ENCODE measurements at regions not wholly inside any gene's neighbourhood (a gene's known extent, or its start where the extent isn't known, plus 50 kb on each side); places are given as distances from the start of the nearest gene placed in this dataset.

GRCh38 chr7:116439005-116439404, 60.5 kb upstream of the CAV2 start:
- TF ChIP-seq CTCF (tag by site-specific recombination; IDR thresholded peaks at IDR 0.05), result no peak
- no peak for TF ChIP-seq REPIN1 (tag by site-specific recombination; IDR thresholded peaks at IDR 0.05; ENCODE audit: low read depth)
- TF ChIP-seq, protein P1, sequence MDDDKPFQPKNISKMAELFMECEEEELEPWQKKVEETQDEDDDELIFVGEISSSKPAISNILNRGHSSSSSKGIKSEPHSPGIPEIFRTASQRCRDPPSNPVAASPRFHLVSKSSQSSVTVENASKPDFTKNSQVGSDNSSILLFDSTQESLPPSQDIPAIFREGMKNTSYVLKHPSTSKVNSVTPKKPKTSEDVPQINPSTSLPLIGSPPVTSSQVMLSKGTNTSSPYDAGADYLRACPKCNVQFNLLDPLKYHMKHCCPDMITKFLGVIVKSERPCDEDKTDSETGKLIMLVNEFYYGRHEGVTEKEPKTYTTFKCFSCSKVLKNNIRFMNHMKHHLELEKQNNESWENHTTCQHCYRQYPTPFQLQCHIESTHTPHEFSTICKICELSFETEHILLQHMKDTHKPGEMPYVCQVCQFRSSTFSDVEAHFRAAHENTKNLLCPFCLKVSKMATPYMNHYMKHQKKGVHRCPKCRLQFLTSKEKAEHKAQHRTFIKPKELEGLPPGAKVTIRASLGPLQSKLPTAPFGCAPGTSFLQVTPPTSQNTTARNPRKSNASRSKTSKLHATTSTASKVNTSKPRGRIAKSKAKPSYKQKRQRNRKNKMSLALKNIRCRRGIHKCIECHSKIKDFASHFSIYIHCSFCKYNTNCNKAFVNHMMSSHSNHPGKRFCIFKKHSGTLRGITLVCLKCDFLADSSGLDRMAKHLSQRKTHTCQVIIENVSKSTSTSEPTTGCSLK (tag by site-specific recombination; IDR thresholded peaks at IDR 0.05), result no peak
- TF ChIP-seq YY1 (tag by site-specific recombination; IDR thresholded peaks at IDR 0.05), result no peak
- TF ChIP-seq, protein P2, sequence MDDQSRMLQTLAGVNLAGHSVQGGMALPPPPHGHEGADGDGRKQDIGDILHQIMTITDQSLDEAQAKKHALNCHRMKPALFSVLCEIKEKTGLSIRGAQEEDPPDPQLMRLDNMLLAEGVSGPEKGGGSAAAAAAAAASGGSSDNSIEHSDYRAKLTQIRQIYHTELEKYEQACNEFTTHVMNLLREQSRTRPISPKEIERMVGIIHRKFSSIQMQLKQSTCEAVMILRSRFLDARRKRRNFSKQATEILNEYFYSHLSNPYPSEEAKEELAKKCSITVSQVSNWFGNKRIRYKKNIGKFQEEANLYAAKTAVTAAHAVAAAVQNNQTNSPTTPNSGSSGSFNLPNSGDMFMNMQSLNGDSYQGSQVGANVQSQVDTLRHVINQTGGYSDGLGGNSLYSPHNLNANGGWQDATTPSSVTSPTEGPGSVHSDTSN (CRISPR knock-in tag; IDR thresholded peaks at IDR 0.05), result no peak
- no peak for TF ChIP-seq KLF7 (tag by site-specific recombination; IDR thresholded peaks at IDR 0.05; ENCODE audit: borderline replicate concordance)
- no peak for TF ChIP-seq ZNF302 (tag by site-specific recombination; IDR thresholded peaks at IDR 0.05; ENCODE audit: low read depth)
- TF ChIP-seq ZNF544 (tag by site-specific recombination; IDR thresholded peaks at IDR 0.05), result no peak
- TF ChIP-seq TSHZ1 (tag by site-specific recombination; IDR thresholded peaks at IDR 0.05; ENCODE audit: borderline replicate concordance), result no peak
- TF ChIP-seq ZNF133 (tag by site-specific recombination; IDR thresholded peaks at IDR 0.05), result no peak
- no peak for TF ChIP-seq ZNF157 (tag by site-specific recombination; IDR thresholded peaks at IDR 0.05)
